ENCODE measurements at regions not wholly inside any gene's neighbourhood (a gene's known extent, or its start where the extent isn't known, plus 50 kb on each side); places are given as distances from the start of the nearest gene placed in this dataset.

- DNase-seq: no peak
Observed at GRCh38 chr15:29451201-29451781, 181.7 kb upstream of the NSMCE3 start.

- no peak for DNase-seq
Observed at GRCh38 chr15:29449136-29449535, 179.5 kb upstream of the NSMCE3 start.

- DNase-seq: no peak
Observed at GRCh38 chr15:29448320-29448719, 178.7 kb upstream of the NSMCE3 start.

- DNase-seq: no peak
Observed at GRCh38 chr15:29446480-29446879, 176.9 kb upstream of the NSMCE3 start.

- DNase-seq: no peak
Observed at GRCh38 chr15:29442532-29442931, 172.9 kb upstream of the NSMCE3 start.

- DNase-seq: no peak
Observed at GRCh38 chr15:29440541-29440940, 170.9 kb upstream of the NSMCE3 start.

- no peak for DNase-seq
Observed at GRCh38 chr15:29438703-29439055, 169.1 kb upstream of the NSMCE3 start.

GRCh38 chr15:29437888-29438702 is 168.5 kb upstream of the NSMCE3 start:
- DNase-seq: no peak

- no peak for DNase-seq
Observed at GRCh38 chr15:29435811-29436210, 166.2 kb upstream of the NSMCE3 start.

GRCh38 chr15:29434280-29434679 is 164.7 kb upstream of the NSMCE3 start:
- no peak for DNase-seq

GRCh38 chr15:29433507-29434248 is 164.1 kb upstream of the NSMCE3 start:
- no peak for DNase-seq

- DNase-seq: no peak
Observed at GRCh38 chr15:29433050-29433318, 163.4 kb upstream of the NSMCE3 start.

- no peak for DNase-seq
Observed at GRCh38 chr15:29432191-29433049, 162.8 kb upstream of the NSMCE3 start.

GRCh38 chr15:29430831-29431230 is 161.2 kb upstream of the NSMCE3 start:
- DNase-seq: no peak

- DNase-seq: no peak
Observed at GRCh38 chr15:29430124-29430523, 160.5 kb upstream of the NSMCE3 start.

GRCh38 chr15:29429584-29429983 is 160.0 kb upstream of the NSMCE3 start:
- DNase-seq: no peak

GRCh38 chr15:29428925-29429573 is 159.4 kb upstream of the NSMCE3 start:
- DNase-seq: no peak

- DNase-seq: no peak
Observed at GRCh38 chr15:29425864-29426263, 156.2 kb upstream of the NSMCE3 start.

GRCh38 chr15:29424118-29424517 is 154.5 kb upstream of the NSMCE3 start:
- no peak for DNase-seq

- no peak for DNase-seq
Observed at GRCh38 chr15:29422606-29423005, 153.0 kb upstream of the NSMCE3 start.

GRCh38 chr15:29420188-29420587 is 150.6 kb upstream of the NSMCE3 start:
- no peak for DNase-seq

- no peak for DNase-seq
Observed at GRCh38 chr15:29418931-29419330, 149.3 kb upstream of the NSMCE3 start.

- DNase-seq: no peak
Observed at GRCh38 chr15:29418178-29418577, 148.6 kb upstream of the NSMCE3 start.
